A549 (cell line): ENCODE measurements at regions not wholly inside any gene's neighbourhood (a gene's known extent, or its start where the extent isn't known, plus 50 kb on each side); places are given as distances from the start of the nearest gene placed in this dataset.

ENCODE experiments used
- ATAC-seq, 2 experiments: fragments of 200-7000 bp in 1 of 2; fragments of >200 bp in 1 of 2; cut with Nextera tagmentation in 1 of 2; cut with Tn5 transposase in 1 of 2; 3 replicates each; pipeline versions ENCODE4 v1.8.0 to v1.9.1; 2018 to 2020; ENCODE audit warnings: mild to moderate bottlenecking in 1 of 2, moderate library complexity in 1 of 2
- CTCF ChIA-PET: fragments of 300-600 bp; sonication (Branson Sonifier 250); formaldehyde crosslinking; extraction: SDS; loops from one replicate; lab custom pipeline; 2021; ENCODE audit warnings: antibody characterized with exemption, inconsistent platforms; lab: Yijun Ruan, JAX
- POLR2A ChIA-PET: fragments of 350-600 bp; formaldehyde crosslinking; extraction: SDS; loops from one replicate; lab custom pipeline; 2021; ENCODE audit warnings: antibody characterized with exemption, inconsistent platforms; lab: Yijun Ruan, JAX
- DNase-seq, 2 experiments: peaks; one replicate each; pipeline versions ENCODE4 v3.0.0 to v3.0.0-alpha.2; 2011 to 2016; ENCODE audit warnings: low read depth in 1 of 2, low spot score in 1 of 2
- FAIRE-seq: peaks from 2 replicates; lab custom pipeline; 2011; peaks lifted over from hg19 to GRCh38; lab: Jason Lieb, UNC
- H3K27ac ChIP-seq, 2 experiments: fragments of >200 bp; sonication (Bioruptor Twin); formaldehyde crosslinking; 3 replicates each; pipeline ENCODE4 v1.5.1; 2016 to 2017
- H3K4me1 ChIP-seq: fragments of >200 bp; sonication (Bioruptor Twin); formaldehyde crosslinking; 3 replicates; pipeline ENCODE4 v1.6.1; 2016
- H3K4me2 ChIP-seq: fragments of >200 bp; sonication (Bioruptor Twin); formaldehyde crosslinking; 3 replicates; pipeline ENCODE4 v1.6.1; 2016
- H3K4me3 ChIP-seq: fragments of >200 bp; sonication (Bioruptor Twin); formaldehyde crosslinking; 3 replicates; pipeline ENCODE4 v1.5.1; 2016
- H3K9me3 ChIP-seq: fragments of >200 bp; sonication (Bioruptor Twin); formaldehyde crosslinking; 3 replicates; pipeline ENCODE4 v1.6.1; 2016
- ATOH8 ChIP-seq: fragments of 250-450 bp; sonication (Bioruptor Pico); IDR thresholded peaks from 2 replicates; pipeline ENCODE4 v1.5.0; 2020; ENCODE audit warnings: low read depth, mild to moderate bottlenecking, moderate library complexity
- CHD2 ChIP-seq: fragments of 150-350 bp; IDR thresholded peaks from 2 replicates; pipeline ENCODE4 v1.6.1; 2014; ENCODE audit warnings: low read length; ENCODE audit not compliant: partially characterized antibody
- CTCF ChIP-seq: fragments of >200 bp; sonication (Bioruptor Twin); formaldehyde crosslinking; IDR thresholded peaks from 3 replicates; pipeline ENCODE4 v1.5.1; 2016
- EHF ChIP-seq: fragments of 250-450 bp; sonication (Bioruptor Pico); IDR thresholded peaks from 2 replicates; pipeline ENCODE4 v1.5.0; 2020; ENCODE audit warnings: mild to moderate bottlenecking
- EHMT2 ChIP-seq: fragments of 200-600 bp; sonication (generic); IDR thresholded peaks from 2 replicates; pipeline ENCODE4 v1.6.1; 2016; ENCODE audit warnings: antibody characterized with exemption, low read depth, mild to moderate bottlenecking, moderate library complexity
- ELK1 ChIP-seq: fragments of 150-350 bp; IDR thresholded peaks from 2 replicates; pipeline ENCODE4 v1.6.1; 2014; ENCODE audit warnings: low read depth, mild to moderate bottlenecking, low read length
- EP300 ChIP-seq, 2 experiments: fragments of >200 bp; sonication (Bioruptor Twin); formaldehyde crosslinking; IDR thresholded peaks; 2 replicates in 1 of 2; 3 replicates in 1 of 2; pipeline ENCODE4 v1.6.1; 2016 to 2017
- ESRRA ChIP-seq: fragments of 150-350 bp; IDR thresholded peaks from 2 replicates; pipeline ENCODE4 v1.6.1; 2014; ENCODE audit warnings: mild to moderate bottlenecking, low read length, borderline replicate concordance
- FOSB ChIP-seq: fragments of 250-450 bp; sonication (Bioruptor Pico); IDR thresholded peaks from 2 replicates; pipeline ENCODE4 v1.5.0; 2020; ENCODE audit warnings: mild to moderate bottlenecking, moderate library complexity
- FOSL2 ChIP-seq, 2 experiments: fragments of 450-650 bp in 1 of 2; fragments of >200 bp in 1 of 2; sonication (Bioruptor Twin) in 1 of 2; formaldehyde crosslinking; IDR thresholded peaks; 2 replicates each; pipeline versions ENCODE4 v1.5.0 to v1.6.1; 2016 to 2020; ENCODE audit warnings: mild to moderate bottlenecking in 1 of 2, moderate library complexity in 1 of 2
- HES2 ChIP-seq: fragments of >200 bp; sonication (Bioruptor Twin); formaldehyde crosslinking; IDR thresholded peaks from 2 replicates; pipeline ENCODE4 v1.6.1; 2016
- HOXA7 ChIP-seq: fragments of 250-450 bp; sonication (Bioruptor Pico); IDR thresholded peaks from 2 replicates; pipeline ENCODE4 v1.5.0; 2020; ENCODE audit warnings: mild to moderate bottlenecking, moderate library complexity
- HOXB13 ChIP-seq: fragments of 250-450 bp; sonication (Bioruptor Pico); IDR thresholded peaks from 2 replicates; pipeline ENCODE4 v1.5.0; 2020; ENCODE audit warnings: low read depth, mild to moderate bottlenecking, moderate library complexity
- HOXB5 ChIP-seq: fragments of 250-450 bp; sonication (Bioruptor Pico); IDR thresholded peaks from 2 replicates; pipeline ENCODE4 v1.5.0; 2020; ENCODE audit warnings: mild to moderate bottlenecking, moderate library complexity
- JUN ChIP-seq, 2 experiments: fragments of >200 bp; sonication (Bioruptor Twin); formaldehyde crosslinking; IDR thresholded peaks; 2 replicates in 1 of 2; 3 replicates in 1 of 2; pipeline ENCODE4 v1.6.1; 2016 to 2017
- JUNB ChIP-seq: fragments of >200 bp; sonication (Bioruptor Twin); formaldehyde crosslinking; IDR thresholded peaks from 2 replicates; pipeline ENCODE4 v1.6.1; 2016
- KDM1A ChIP-seq: fragments of 200-600 bp; sonication (generic); IDR thresholded peaks from 2 replicates; pipeline ENCODE4 v1.6.1; 2016; ENCODE audit warnings: low read depth, mild to moderate bottlenecking
- MAZ ChIP-seq: fragments of 150-350 bp; IDR thresholded peaks from 2 replicates; pipeline ENCODE4 v1.6.1; 2014; ENCODE audit warnings: antibody characterized with exemption, low read depth, low read length, borderline replicate concordance
- NFE2L2 ChIP-seq: fragments of 150-350 bp; conservative IDR thresholded peaks from 2 replicates; pipeline ENCODE4 v1.6.1; 2014; ENCODE audit warnings: low read length
- NPAS2 ChIP-seq: fragments of 250-450 bp; sonication (Bioruptor Pico); IDR thresholded peaks from 2 replicates; pipeline ENCODE4 v1.8.0; 2022; ENCODE audit warnings: mild to moderate bottlenecking, moderate library complexity, borderline replicate concordance
- NR3C1 ChIP-seq: fragments of >200 bp; sonication (Bioruptor Twin); formaldehyde crosslinking; IDR thresholded peaks from 3 replicates; pipeline ENCODE4 v1.6.1; 2017
- PBX3 ChIP-seq: IDR thresholded peaks from 2 replicates; pipeline ENCODE4 v1.6.1; 2012
- RAD21 ChIP-seq, 2 experiments: fragments of >200 bp in 1 of 2; sonication (Bioruptor Twin) in 1 of 2; formaldehyde crosslinking in 1 of 2; IDR thresholded peaks in 1 of 2; conservative IDR thresholded peaks in 1 of 2; 2 replicates in 1 of 2; 3 replicates in 1 of 2; pipeline ENCODE4 v1.6.1; 2012 to 2018; ENCODE audit warnings: inconsistent platforms in 1 of 2
- RCOR1 ChIP-seq: fragments of 150-350 bp; IDR thresholded peaks from 2 replicates; pipeline ENCODE4 v1.6.1; 2014; ENCODE audit warnings: antibody characterized with exemption, low read length, low read depth
- REST ChIP-seq: fragments of 200-600 bp; sonication (generic); IDR thresholded peaks from 2 replicates; pipeline ENCODE4 v1.6.1; 2016; ENCODE audit warnings: antibody characterized with exemption, mild to moderate bottlenecking, moderate library complexity
- RFX5 ChIP-seq: fragments of 450-650 bp; IDR thresholded peaks from 2 replicates; pipeline ENCODE4 v1.7.1; 2014; ENCODE audit warnings: antibody characterized with exemption, mild to moderate bottlenecking, moderate library complexity
- SMC3 ChIP-seq: fragments of >200 bp; sonication (Bioruptor Twin); formaldehyde crosslinking; IDR thresholded peaks from 3 replicates; pipeline ENCODE4 v1.6.1; 2018; ENCODE audit warnings: inconsistent platforms
- ZFP36 ChIP-seq: fragments of 450-650 bp; IDR thresholded peaks from 2 replicates; pipeline ENCODE4 v1.6.1; 2014; ENCODE audit warnings: borderline replicate concordance; ENCODE audit not compliant: partially characterized antibody
- ZSCAN20 ChIP-seq: fragments of 250-450 bp; sonication (Bioruptor Pico); IDR thresholded peaks from 2 replicates; pipeline ENCODE4 v1.8.0; 2022; ENCODE audit warnings: mild to moderate bottlenecking, moderate library complexity
- WGBS: methylation state at CpG from one replicate; pipeline ENCODE4 v1.1.6; 2017; ENCODE audit errors: missing lambda C conversion rate; 5-methylcytosine and 5-hydroxymethylcytosine counted together

- FAIRE-seq: no peak
- TF ChIP-seq CHD2: no peak
- no peak for TF ChIP-seq FOSL2 (IDR thresholded peaks at IDR 0.05)
- TF ChIP-seq FOSL2 (CRISPR knock-in tag; IDR thresholded peaks at IDR 0.05): no peak
- no peak for TF ChIP-seq HOXA7 (CRISPR knock-in tag)
- TF ChIP-seq RCOR1: no peak
- TF ChIP-seq EP300 (IDR thresholded peaks at IDR 0.05): no peak
- TF ChIP-seq ESRRA: no peak
- TF ChIP-seq PBX3: no peak
- TF ChIP-seq CTCF: no peak
- TF ChIP-seq KDM1A: no peak
- TF ChIP-seq SMC3: no peak
- no peak for TF ChIP-seq ZSCAN20 (CRISPR knock-in tag)
- TF ChIP-seq RAD21 (conservative IDR thresholded peaks at IDR 0.05 in 1 of 2, IDR thresholded peaks at IDR 0.05 in 1 of 2): no peak
- no peak for TF ChIP-seq NPAS2 (CRISPR knock-in tag)
- no peak for TF ChIP-seq EHMT2
- TF ChIP-seq HOXB5 (CRISPR knock-in tag): no peak
- no peak for TF ChIP-seq RFX5
- no peak for TF ChIP-seq HES2
- TF ChIP-seq, all 56 proteins: peak for 0
- WGBS: 6% methylated on average over 9 of the region's 9 CpGs
- H3K27ac ChIP-seq: no peak overlapping the region
- H3K4me3 ChIP-seq: no peak overlapping the region
- H3K4me1 ChIP-seq: no peaks in the 10 kb centered on the region
- H3K9me3 ChIP-seq: no peaks in the 10 kb centered on the region; the same call in 1 of the 3 replicates
- CTCF ChIA-PET: no interaction called here
- POLR2A ChIA-PET: no interaction called here
- H3K4me2 ChIP-seq: no peak overlapping the region
- DNase-seq: no peak
- no peak for ATAC-seq
These were observed 143.1 kb upstream of the ARRDC4 start for GRCh38 chr15:97817276-97817890.

- Histone ChIP-seq H3K27ac (no peak overlapping the region), H3K4me2 (no peak overlapping the region), H3K4me3 (no peak overlapping the region), H3K4me1 (no peaks in the 10 kb centered on the region), H3K9me3 (no peaks in the 10 kb centered on the region)
- ATAC-seq (no peak), DNase-seq (no peak), FAIRE-seq (no peak)
- POLR2A ChIA-PET: no interaction called here
- CTCF ChIA-PET: no interaction called here
- 18% methylated on average over 4 of the region's 4 CpGs for WGBS
- TF ChIP-seq FOSL2 (IDR thresholded peaks at IDR 0.05): no peak
- TF ChIP-seq FOSL2 (CRISPR knock-in tag; IDR thresholded peaks at IDR 0.05): no peak
- no peak for TF ChIP-seq REST
- no peak for TF ChIP-seq ZFP36
- no peak for TF ChIP-seq NFE2L2
- TF ChIP-seq RAD21 (conservative IDR thresholded peaks at IDR 0.05 in 1 of 2, IDR thresholded peaks at IDR 0.05 in 1 of 2): no peak
- TF ChIP-seq JUN (IDR thresholded peaks at IDR 0.05): no peak
- no peak for TF ChIP-seq NR3C1
- TF ChIP-seq FOSB (CRISPR knock-in tag): no peak
- no peak for TF ChIP-seq MAZ
- no peak for TF ChIP-seq ATOH8 (CRISPR knock-in tag)
- no peak for TF ChIP-seq JUNB
- TF ChIP-seq EHMT2: no peak
- no peak for TF ChIP-seq KDM1A
- no peak for TF ChIP-seq CHD2
- no peak for TF ChIP-seq EHF (CRISPR knock-in tag)
- TF ChIP-seq ELK1: no peak
- TF ChIP-seq HOXB13 (CRISPR knock-in tag): no peak
- no peak for TF ChIP-seq HOXA7 (CRISPR knock-in tag)
These were observed 124.5 kb upstream of the ARRDC4 start for GRCh38 chr15:97836003-97836402.
